HG03103 (cell line): ENCODE measurements at regions not wholly inside any gene's neighbourhood (a gene's known extent, or its start where the extent isn't known, plus 50 kb on each side); places are given as distances from the start of the nearest gene placed in this dataset.
"Not testable (repeated sequence)": the region's sequence is repeated elsewhere in the genome, so short reads cannot be mapped to it uniquely, and the experiment has no call there.

ENCODE experiments used
- ATAC-seq: cut with Tn5 transposase; IDR thresholded peaks from one replicate; pipeline ENCODE4 v1.9.1; 2021; ENCODE audit warnings: low read depth; ENCODE audit not compliant: unreplicated experiment

DNA sequence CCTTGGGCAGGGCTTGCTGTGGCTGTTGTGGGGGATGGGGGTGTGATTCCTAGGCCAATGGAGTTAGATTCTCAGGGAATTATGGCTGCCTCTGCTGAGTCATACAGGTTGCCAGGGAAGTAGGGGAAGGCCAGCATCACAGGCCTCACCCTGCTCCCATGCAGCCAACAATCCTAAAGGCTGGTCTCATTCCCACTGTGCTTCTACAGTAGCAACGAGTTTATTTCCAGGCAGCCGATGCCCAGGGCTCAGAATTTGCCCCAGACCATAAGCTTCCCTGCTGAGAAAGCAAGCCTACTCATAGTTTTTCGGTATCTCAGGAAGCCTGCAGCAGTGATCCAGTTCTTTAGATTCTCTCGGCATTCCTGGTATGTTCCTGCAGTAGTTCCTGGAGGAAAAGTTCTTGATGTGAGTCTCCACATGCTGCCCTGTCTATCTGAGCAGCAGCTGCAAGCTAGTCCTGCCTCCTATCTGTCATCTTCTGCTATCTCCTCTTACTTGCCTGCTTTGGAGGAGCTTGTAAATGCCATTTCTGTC, 59.3 kb upstream of the SELENOP start:
- no peak for ATAC-seq

GRCh38 chr5:42868417-42868816, 56.7 kb upstream of the SELENOP start:
- not testable (repeated sequence) for ATAC-seq

- ATAC-seq, result not testable (repeated sequence)
Measured at GRCh38 chr5:42864749-42865148, 53.1 kb upstream of the SELENOP start.
